ENCODE measurements at regions not wholly inside any gene's neighbourhood (a gene's known extent, or its start where the extent isn't known, plus 50 kb on each side); places are given as distances from the start of the nearest gene placed in this dataset.

GRCh38 chr12:89919241-89919906 lies 210.7 kb upstream of the ATP2B1 start:
- no peak for DNase-seq (ENCODE audit: low spot score)

GRCh38 chr12:89918172-89918846 lies 209.7 kb upstream of the ATP2B1 start:
- DNase-seq (ENCODE audit: low spot score), result peak; percentile 35

- no peak for DNase-seq (ENCODE audit: low spot score)
Measured at GRCh38 chr12:89909753-89910152, 201.1 kb upstream of the ATP2B1 start.

GRCh38 chr12:89907659-89908058 lies 199.0 kb upstream of the ATP2B1 start:
- DNase-seq (ENCODE audit: low spot score), result no peak

- no peak for DNase-seq (ENCODE audit: low spot score)
Measured at GRCh38 chr12:89906824-89907223, 198.2 kb upstream of the ATP2B1 start.

GRCh38 chr12:89906178-89906577 lies 197.5 kb upstream of the ATP2B1 start:
- DNase-seq (ENCODE audit: low spot score), result no peak

GRCh38 chr12:89901906-89902642 lies 193.4 kb upstream of the ATP2B1 start:
- DNase-seq (ENCODE audit: low spot score), result no peak

GRCh38 chr12:89901319-89901718 lies 192.7 kb upstream of the ATP2B1 start:
- no peak for DNase-seq (ENCODE audit: low spot score)

GRCh38 chr12:89899651-89900050 lies 191.0 kb upstream of the ATP2B1 start:
- no peak for DNase-seq (ENCODE audit: low spot score)

GRCh38 chr12:89895591-89895990 lies 187.0 kb upstream of the ATP2B1 start:
- no peak for DNase-seq (ENCODE audit: low spot score)

GRCh38 chr12:89895101-89895500 lies 186.5 kb upstream of the ATP2B1 start:
- no peak for DNase-seq (ENCODE audit: low spot score)

- DNase-seq (ENCODE audit: low spot score), result no peak
Measured at GRCh38 chr12:89893972-89894706, 185.5 kb upstream of the ATP2B1 start.

- DNase-seq (ENCODE audit: low spot score), result no peak
Measured at GRCh38 chr12:89892436-89892835, 183.8 kb upstream of the ATP2B1 start.

GRCh38 chr12:89891933-89892332 lies 183.3 kb upstream of the ATP2B1 start:
- DNase-seq (ENCODE audit: low spot score), result no peak

GRCh38 chr12:89890161-89890560 lies 181.5 kb upstream of the ATP2B1 start:
- no peak for DNase-seq (ENCODE audit: low spot score)

GRCh38 chr12:89889062-89889461 lies 180.4 kb upstream of the ATP2B1 start:
- no peak for DNase-seq (ENCODE audit: low spot score)

GRCh38 chr12:89884952-89885351 lies 176.3 kb upstream of the ATP2B1 start:
- DNase-seq (ENCODE audit: low spot score), result no peak

- no peak for DNase-seq (ENCODE audit: low spot score)
Measured at GRCh38 chr12:89884416-89884898, 175.8 kb upstream of the ATP2B1 start.

GRCh38 chr12:89883630-89884389 lies 175.2 kb upstream of the ATP2B1 start:
- DNase-seq (ENCODE audit: low spot score), result no peak

GRCh38 chr12:89882792-89883191 lies 174.2 kb upstream of the ATP2B1 start:
- no peak for DNase-seq (ENCODE audit: low spot score)

GRCh38 chr12:89882050-89882449 lies 173.4 kb upstream of the ATP2B1 start:
- DNase-seq (ENCODE audit: low spot score), result no peak

Measured in HuH-7.5 (cell line).